Stimulated activated CD4-positive, alpha-beta T cell treated with anti-CD3 and anti-CD28 coated beads, TNF-alpha, amount 100 ng/mL, for 48 hours (primary cell): ENCODE measurements at regions not wholly inside any gene's neighbourhood (a gene's known extent, or its start where the extent isn't known, plus 50 kb on each side); places are given as distances from the start of the nearest gene placed in this dataset.

ENCODE experiments used
- DNase-seq, 3 donors: peaks; one replicate each; pipeline ENCODE4 v3.0.0-alpha.2; 2020; ENCODE audit warnings: low read depth in 3 of 3

DNA sequence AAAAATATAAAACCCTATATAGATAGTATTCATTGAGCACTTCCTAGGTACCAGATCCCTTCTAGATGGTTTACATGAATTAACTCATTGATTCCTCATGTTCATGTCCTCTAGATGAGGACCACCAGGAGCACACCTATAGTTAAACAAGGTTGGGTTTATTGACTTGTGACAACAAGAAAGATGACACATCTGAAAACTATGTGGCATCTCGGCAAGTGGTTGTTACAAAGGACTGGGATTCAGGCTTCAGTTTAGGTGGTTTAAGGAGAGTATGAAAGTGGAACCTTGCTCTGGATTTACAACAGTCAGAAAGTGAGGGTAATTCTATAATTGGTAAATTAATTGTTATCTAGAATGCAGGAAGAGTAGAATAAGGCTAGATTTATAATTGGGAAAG lies 99.0 kb upstream of the PHF14 start:
- no peak for DNase-seq

DNA sequence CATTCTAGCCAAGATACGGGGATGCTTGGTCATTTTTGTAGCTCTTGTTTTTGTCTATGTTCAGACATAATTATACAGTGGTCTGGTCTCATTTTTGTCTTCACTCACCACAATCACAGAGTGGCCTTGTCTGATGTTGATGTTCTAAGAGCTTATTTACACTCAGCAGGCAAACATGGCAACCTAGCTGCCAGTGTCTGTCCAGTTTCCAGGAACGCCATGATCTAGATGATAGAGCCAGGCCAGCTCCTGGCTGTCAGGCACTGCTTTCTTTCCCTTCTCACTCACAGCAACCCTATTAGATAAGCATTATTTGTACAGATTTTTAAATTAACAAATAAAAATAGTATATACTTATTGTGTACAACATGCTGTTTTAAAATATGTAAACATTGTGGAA lies 98.6 kb upstream of the PHF14 start:
- no peak for DNase-seq

DNA sequence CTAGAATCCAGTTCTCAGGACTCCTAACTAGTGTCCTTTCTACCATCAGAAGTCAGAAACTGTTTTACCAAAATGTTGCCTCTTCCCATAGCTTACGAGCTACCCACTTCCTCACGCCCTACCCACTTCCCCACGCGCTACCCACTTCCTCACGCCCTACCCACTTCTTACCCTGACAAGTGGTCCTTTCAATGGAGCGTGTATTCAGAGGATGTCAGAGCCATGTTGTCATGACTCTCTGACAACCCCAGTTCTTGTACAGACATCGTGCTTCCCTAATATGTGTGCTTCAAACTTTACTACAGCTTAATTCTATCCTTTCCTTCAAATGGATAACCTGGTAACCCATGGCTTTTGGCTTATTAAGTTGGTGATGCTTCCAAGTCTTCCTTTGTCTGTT lies 84.8 kb upstream of the PHF14 start:
- DNase-seq: no peak

DNA sequence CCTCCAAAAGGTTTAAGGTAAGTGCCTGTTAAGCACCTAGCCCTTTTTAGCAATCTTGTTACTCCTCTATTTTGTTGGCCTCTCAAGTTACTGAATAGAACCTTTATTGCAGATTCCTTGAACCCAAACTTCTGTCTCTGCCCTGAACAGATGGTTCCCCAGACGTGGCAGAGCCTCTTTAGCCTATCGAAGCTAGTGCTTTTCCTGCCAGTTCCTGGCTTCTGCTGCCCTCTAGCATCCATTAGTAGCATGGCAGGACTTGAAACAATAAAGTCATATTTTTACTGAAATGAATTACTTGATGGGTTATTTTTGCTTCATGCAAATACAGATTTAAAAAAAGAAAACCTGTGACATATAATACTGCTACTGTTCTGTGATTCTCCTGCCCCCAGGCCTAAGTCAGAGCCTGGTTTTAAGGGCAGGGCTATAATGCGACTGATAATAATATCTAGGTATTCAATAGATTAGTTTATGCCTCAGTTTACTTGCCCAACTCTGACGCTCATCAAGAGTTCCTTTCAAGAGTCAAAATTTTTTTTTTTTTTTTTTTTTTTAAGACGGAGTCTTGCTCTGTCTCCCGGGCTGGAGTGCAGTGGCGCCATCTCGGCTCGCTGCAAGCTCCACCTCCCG lies 84.3 kb upstream of the PHF14 start:
- peak; percentile 5 to 19 (median 19) for DNase-seq

DNA sequence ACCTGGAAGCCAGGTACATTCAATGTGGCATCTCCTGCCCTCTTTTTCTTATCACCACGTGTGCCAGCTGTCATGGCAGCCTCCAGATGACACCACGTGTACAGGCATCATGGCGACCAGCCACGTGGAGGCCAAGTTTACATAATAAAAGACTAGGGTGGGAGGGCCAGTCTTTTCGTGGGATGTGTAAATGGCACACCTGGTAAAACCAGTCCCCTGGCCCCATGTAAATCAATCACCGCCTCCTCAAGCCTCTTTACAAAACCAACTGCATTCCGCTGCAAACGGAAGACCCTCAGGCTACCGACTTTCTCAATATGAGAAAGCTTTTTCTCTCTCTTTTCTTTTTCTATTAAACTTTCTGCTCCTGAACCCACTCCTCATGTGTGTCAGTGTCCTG lies 65.1 kb upstream of the PHF14 start:
- no peak for DNase-seq

DNA sequence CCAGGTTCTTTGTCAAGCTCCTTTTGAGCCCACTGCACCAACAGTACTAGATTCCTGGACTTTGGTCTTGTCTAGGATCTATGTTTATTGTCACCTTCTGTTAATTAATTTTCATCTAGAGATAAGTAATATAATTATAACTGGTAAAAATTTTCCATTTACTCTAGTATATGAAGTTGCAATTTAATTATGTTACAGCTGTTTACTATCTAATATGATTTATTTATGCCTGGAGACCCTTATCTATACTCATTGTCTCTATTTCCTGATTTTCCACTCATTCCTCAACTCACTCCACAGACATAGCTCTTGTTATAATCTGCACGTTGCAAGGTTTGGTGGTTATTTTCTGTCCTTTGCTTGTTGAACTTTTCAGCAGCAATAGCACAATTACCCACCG lies 63.2 kb upstream of the PHF14 start:
- no peak for DNase-seq

DNA sequence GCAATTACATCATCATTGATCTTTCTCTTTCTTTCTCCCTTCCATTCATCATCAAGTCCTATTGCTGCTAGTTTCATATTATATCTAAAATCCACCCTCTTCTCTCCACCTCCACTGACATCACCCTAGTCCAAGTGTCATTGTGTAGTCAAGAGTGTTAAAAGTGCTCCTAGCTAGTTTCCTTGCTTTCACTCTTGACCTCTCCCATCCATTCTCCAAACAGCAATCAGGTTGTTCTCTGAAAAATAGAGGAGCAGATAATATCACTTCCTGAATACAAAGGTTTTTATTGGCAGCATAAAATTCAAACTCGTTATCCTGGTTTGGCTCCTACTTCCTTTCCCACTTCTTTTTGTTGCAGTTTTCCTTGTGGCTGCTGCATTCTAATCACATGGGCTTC lies 61.6 kb upstream of the PHF14 start:
- no peak for DNase-seq

DNA sequence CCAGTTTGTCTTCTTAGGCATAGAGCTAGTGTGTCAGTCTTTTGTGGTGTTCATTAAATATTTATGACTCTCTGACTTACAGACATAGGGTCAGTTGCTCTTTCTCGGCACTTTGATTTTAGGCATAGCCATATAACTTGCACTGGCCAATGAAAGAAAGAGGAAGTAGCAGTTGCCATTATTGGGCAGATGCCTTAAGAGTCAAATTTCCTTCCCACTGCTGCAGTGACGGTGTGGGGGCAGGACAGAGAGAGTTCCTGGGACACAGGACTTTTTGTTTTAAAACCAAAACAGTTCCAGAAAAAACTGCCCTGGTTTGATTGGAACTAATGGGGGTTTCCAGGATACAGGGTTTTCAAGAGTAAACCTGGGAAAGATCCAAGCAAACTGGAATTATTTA lies 60.2 kb upstream of the PHF14 start:
- no peak for DNase-seq

DNA sequence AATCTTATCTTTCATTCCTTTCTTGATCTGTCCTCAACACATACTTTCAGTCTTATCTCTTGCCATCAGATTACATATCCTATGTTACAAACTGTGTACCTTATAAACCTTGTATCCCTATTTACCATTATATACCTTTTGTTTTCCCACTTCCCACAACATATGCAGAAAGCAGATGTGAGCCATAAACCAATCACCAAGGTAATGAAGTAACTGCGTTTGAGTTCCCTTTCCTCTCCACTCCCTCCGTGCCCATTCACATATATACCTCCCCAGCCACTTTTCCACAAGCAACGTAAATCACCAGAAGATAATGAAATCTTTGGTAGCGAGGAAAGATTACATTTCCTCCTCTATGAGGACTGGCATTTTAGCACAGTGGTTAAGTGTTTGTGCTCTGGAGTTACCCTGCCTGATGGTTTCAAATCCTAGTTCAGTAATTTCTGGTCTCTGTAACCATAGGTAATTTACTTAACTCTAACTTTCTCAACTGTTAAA lies 55.5 kb upstream of the PHF14 start:
- no peak for DNase-seq

DNA sequence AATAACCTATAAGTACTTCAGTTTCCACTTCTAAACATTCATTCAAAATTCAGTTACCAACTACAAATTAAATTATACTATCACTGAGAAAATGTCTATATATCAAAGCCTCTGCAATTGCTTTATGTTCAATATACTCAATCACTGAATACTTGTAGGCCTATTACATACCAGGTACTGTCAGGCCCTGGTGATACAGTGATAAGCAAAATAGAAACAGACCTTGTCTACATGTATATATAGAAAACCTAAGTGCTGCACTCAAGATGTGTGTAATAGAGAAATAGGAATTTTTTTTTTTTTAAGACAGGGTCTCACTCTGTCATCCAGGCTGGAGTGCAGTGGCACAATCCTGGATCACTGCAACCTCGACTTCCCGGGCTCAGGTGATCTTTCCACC lies 53.7 kb upstream of the PHF14 start:
- no peak for DNase-seq
